GM23248 (cell line): ENCODE measurements at regions not wholly inside any gene's neighbourhood (a gene's known extent, or its start where the extent isn't known, plus 50 kb on each side); places are given as distances from the start of the nearest gene placed in this dataset.

ENCODE experiments used
- EZH2 ChIP-seq: fragments of 200-600 bp; sonication (generic); IDR thresholded peaks from 2 replicates; pipeline ENCODE4 v1.6.1; 2018; ENCODE audit warnings: antibody characterized with exemption, mild to moderate bottlenecking; ENCODE audit not compliant: insufficient read depth, poor library complexity, severe bottlenecking
- EZH2phosphoT487 ChIP-seq: fragments of 200-600 bp; sonication (generic); IDR thresholded peaks from 2 replicates; pipeline ENCODE4 v1.6.1; 2018; ENCODE audit warnings: antibody characterized with exemption, moderate library complexity, mild to moderate bottlenecking, low read depth; ENCODE audit not compliant: insufficient read depth

- TF ChIP-seq EZH2phosphoT487 (no peak), EZH2 (no peak)
Measured at GRCh38 chr11:128207861-128208321, 379.5 kb downstream of the ETS1 start.
